Lower leg skin (tissue), 3 donors: ENCODE measurements at regions not wholly inside any gene's neighbourhood (a gene's known extent, or its start where the extent isn't known, plus 50 kb on each side); places are given as distances from the start of the nearest gene placed in this dataset.

Experiments
- POLR2A ChIP-seq, 2 donors: fragments of 450-650 bp; IDR thresholded peaks; one replicate each; pipeline ENCODE4 v1.6.1; 2016 to 2017; ENCODE audit warnings: antibody characterized with exemption in 2 of 2, mild to moderate bottlenecking in 1 of 2, moderate library complexity in 1 of 2
- TF ChIP-seq, protein P1 (sequence below), 3 donors: fragments of 450-650 bp; IDR thresholded peaks; one replicate each; pipeline ENCODE4 v1.5.1; 2016; ENCODE audit warnings: antibody characterized with exemption in 3 of 3, mild to moderate bottlenecking in 3 of 3, moderate library complexity in 2 of 3

DNA sequence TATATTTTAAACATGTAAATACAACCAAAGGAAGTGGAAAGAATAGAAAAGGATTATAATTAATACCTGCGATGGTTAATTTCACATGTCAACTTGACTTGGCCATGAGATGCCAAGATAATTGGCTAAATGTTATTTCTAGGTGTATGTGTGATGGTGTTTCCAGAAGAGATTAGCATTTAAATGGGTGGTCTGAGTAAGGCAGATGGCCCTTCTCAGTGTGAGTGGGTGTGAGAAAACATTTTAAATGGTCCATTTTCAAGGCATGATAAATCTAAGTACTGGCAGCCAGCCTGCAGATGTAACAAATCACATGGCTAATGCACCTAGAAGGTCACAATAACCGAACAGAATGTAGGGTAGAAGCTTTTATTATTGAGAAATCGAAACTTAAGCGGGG lies 99.6 kb upstream of the CDH7 start:
- TF ChIP-seq, protein P1, sequence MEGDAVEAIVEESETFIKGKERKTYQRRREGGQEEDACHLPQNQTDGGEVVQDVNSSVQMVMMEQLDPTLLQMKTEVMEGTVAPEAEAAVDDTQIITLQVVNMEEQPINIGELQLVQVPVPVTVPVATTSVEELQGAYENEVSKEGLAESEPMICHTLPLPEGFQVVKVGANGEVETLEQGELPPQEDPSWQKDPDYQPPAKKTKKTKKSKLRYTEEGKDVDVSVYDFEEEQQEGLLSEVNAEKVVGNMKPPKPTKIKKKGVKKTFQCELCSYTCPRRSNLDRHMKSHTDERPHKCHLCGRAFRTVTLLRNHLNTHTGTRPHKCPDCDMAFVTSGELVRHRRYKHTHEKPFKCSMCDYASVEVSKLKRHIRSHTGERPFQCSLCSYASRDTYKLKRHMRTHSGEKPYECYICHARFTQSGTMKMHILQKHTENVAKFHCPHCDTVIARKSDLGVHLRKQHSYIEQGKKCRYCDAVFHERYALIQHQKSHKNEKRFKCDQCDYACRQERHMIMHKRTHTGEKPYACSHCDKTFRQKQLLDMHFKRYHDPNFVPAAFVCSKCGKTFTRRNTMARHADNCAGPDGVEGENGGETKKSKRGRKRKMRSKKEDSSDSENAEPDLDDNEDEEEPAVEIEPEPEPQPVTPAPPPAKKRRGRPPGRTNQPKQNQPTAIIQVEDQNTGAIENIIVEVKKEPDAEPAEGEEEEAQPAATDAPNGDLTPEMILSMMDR (IDR thresholded peaks at IDR 0.05): no peak
- no peak for TF ChIP-seq POLR2A (IDR thresholded peaks at IDR 0.05)
